ENCODE measurements at regions not wholly inside any gene's neighbourhood (a gene's known extent, or its start where the extent isn't known, plus 50 kb on each side); places are given as distances from the start of the nearest gene placed in this dataset.

GRCh38 chr5:155759984-155760383 lies 567.0 kb upstream of the SGCD start:
- in situ Hi-C loops (cut with HindIII; ENCODE audit: low sequenced_read_pairs): no loop called here
- no peak overlapping the region for H3K4me3 ChIP-seq (ENCODE audit: low read depth, low read length)
- no peak for DNase-seq (ENCODE audit: low read depth, low spot score)
- TF ChIP-seq CTCF (IDR thresholded peaks at IDR 0.05; ENCODE audit: low read depth, low read length): no peak

GRCh38 chr5:155761502-155761901 lies 565.5 kb upstream of the SGCD start:
- TF ChIP-seq CTCF (IDR thresholded peaks at IDR 0.05; ENCODE audit: low read depth, low read length): no peak
- in situ Hi-C loops (cut with HindIII; ENCODE audit: low sequenced_read_pairs): no loop called here
- no peak overlapping the region for H3K4me3 ChIP-seq (ENCODE audit: low read depth, low read length)
- DNase-seq (ENCODE audit: low read depth, low spot score): no peak

DNA sequence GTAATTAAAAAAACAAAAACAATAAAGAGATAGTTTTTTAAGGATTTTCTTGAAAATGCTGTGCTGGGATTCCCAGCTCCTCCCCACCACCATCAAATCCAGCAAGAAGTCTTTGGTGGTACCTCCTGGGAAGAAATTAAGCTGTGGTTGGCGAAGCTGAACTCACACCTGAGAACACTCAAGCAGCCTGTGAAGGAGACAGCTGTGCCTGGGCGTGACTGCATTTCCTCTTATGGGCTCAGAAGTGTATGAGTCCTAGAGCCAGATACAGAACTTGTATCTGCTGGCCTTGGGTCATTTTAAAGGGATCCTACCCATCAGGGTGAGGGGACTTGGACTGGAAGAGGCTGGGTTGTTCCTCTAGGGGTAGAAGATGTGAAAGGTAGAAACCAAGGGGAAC lies 561.2 kb upstream of the SGCD start:
- no peak for DNase-seq (ENCODE audit: low read depth, low spot score)
- H3K4me3 ChIP-seq (ENCODE audit: low read depth, low read length): no peak overlapping the region
- no peak for TF ChIP-seq CTCF (IDR thresholded peaks at IDR 0.05; ENCODE audit: low read depth, low read length)
- in situ Hi-C loops (cut with HindIII; ENCODE audit: low sequenced_read_pairs): no loop called here

DNA sequence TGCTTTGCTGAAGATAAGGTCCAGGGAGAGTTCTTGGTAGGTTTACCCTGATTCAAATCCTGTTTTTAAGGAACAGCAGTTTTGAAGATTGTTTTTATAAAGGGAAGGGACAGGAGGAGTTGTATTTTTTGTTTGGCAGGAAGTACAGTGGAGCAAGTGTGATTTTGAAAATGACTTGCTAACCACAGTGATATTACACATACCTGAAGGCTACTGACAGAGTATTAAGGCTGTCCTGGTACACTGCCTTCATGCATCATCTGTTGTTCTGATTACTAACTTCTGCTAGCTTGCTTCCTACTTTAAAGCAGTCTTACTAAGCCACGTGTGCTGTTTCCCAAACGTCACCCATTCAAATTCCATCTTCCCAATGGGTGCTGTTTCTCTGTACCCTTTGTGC lies 559.5 kb upstream of the SGCD start:
- H3K4me3 ChIP-seq (ENCODE audit: low read depth, low read length): no peak overlapping the region
- DNase-seq (ENCODE audit: low read depth, low spot score): no peak
- TF ChIP-seq CTCF (IDR thresholded peaks at IDR 0.05; ENCODE audit: low read depth, low read length): no peak
- in situ Hi-C loops (cut with HindIII; ENCODE audit: low sequenced_read_pairs): no loop called here

- no peak overlapping the region for H3K4me3 ChIP-seq (ENCODE audit: low read depth, low read length)
- in situ Hi-C loops (cut with HindIII; ENCODE audit: low sequenced_read_pairs): no loop called here
- no peak for TF ChIP-seq CTCF (IDR thresholded peaks at IDR 0.05; ENCODE audit: low read depth, low read length)
- no peak for DNase-seq (ENCODE audit: low read depth, low spot score)
These were observed 558.6 kb upstream of the SGCD start for GRCh38 chr5:155768332-155768731.

GRCh38 chr5:155772009-155772662 lies 554.8 kb upstream of the SGCD start:
- TF ChIP-seq CTCF (IDR thresholded peaks at IDR 0.05; ENCODE audit: low read depth, low read length): no peak
- in situ Hi-C loops (cut with HindIII; ENCODE audit: low sequenced_read_pairs): no loop called here

DNA sequence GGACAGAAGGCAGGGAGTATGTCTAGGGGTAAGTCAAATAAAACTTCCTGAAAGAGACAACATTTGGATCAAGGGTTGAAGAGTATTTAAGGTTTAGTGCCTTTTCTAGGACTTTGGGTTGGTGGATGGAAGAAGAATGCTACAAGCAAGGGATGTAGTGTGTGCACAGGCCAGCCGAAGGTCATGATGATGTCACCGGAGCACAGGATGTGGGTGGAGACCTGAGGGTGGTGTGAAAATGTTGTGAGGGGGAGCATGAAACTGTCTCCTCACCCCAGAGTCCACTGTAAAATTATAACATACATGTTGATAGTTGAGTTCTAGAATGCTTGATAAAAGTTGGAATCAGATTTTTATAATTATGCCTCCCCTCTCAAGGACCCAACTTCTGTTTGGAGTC lies 553.3 kb upstream of the SGCD start:
- in situ Hi-C loops (cut with HindIII; ENCODE audit: low sequenced_read_pairs): no loop called here
- no peak overlapping the region for H3K4me3 ChIP-seq (ENCODE audit: low read depth, low read length)
- no peak for DNase-seq (ENCODE audit: low read depth, low spot score)

More at GRCh38 chr5:155772009-155772662, 554.8 kb upstream of the SGCD start:
- DNase-seq (ENCODE audit: low read depth, low spot score): no peak
- H3K4me3 ChIP-seq (ENCODE audit: low read depth, low read length): no peak overlapping the region

More for the DNA sequence above, 553.3 kb upstream of the SGCD start:
- TF ChIP-seq CTCF (IDR thresholded peaks at IDR 0.05; ENCODE audit: low read depth, low read length): no peak
